Ectodermal cell (in vitro differentiated cells): ENCODE measurements at regions not wholly inside any gene's neighbourhood (a gene's known extent, or its start where the extent isn't known, plus 50 kb on each side); places are given as distances from the start of the nearest gene placed in this dataset.
"Not testable (repeated sequence)": the region's sequence is repeated elsewhere in the genome, so short reads cannot be mapped to it uniquely, and the experiment has no call there.

ENCODE experiments used
- H3K27ac ChIP-seq: 2 replicates; pipeline ENCODE4 v1.7.0; 2013; ENCODE audit warnings: mild to moderate bottlenecking, low read depth, low read length; ENCODE audit not compliant: insufficient read depth, poor library complexity, severe bottlenecking
- H3K27me3 ChIP-seq: 2 replicates; pipeline ENCODE4 v1.7.0; 2013; ENCODE audit warnings: mild to moderate bottlenecking, low read length; ENCODE audit not compliant: insufficient read depth, control insufficient read depth, poor library complexity, severe bottlenecking
- H3K36me3 ChIP-seq: one replicate; pipeline ENCODE4 v1.7.0; 2013; ENCODE audit warnings: low read length; ENCODE audit not compliant: control insufficient read depth, insufficient read depth
- H3K4me1 ChIP-seq: one replicate; pipeline ENCODE4 v1.7.0; 2013; ENCODE audit warnings: low read length; ENCODE audit not compliant: control insufficient read depth, insufficient read depth
- H3K4me3 ChIP-seq: 2 replicates; pipeline ENCODE4 v1.7.0; 2013; ENCODE audit warnings: low read depth, low read length, control low read depth; ENCODE audit not compliant: insufficient read depth
- H3K9me3 ChIP-seq: 2 replicates; pipeline ENCODE4 v1.7.0; 2013; ENCODE audit warnings: mild to moderate bottlenecking, low read length, moderate library complexity; ENCODE audit not compliant: control insufficient read depth
- WGBS, 2 experiments: methylation state at CpG; one replicate each; pipeline ENCODE4 v1.1.7; 2013; ENCODE audit warnings: missing lambda C conversion rate in 2 of 2; 5-methylcytosine and 5-hydroxymethylcytosine counted together

GRCh38 chr13:56755181-56755935 lies 385.4 kb upstream of the PRR20A start:
- Histone ChIP-seq H3K9me3 (no peaks in the 10 kb centered on the region), H3K36me3 (no peaks in the 10 kb centered on the region), H3K27me3 (no peaks in the 10 kb centered on the region), H3K4me3 (no peak overlapping the region), H3K27ac (no peak overlapping the region), H3K4me1 (no peaks in the 10 kb centered on the region)
- WGBS, 2 experiments = 84 to 86% methylated on average over 3 of the region's 3 CpGs

- H3K27ac ChIP-seq, H3K4me1 ChIP-seq, H3K36me3 ChIP-seq, H3K27me3 ChIP-seq, H3K9me3 ChIP-seq, H3K4me3 ChIP-seq: not testable (repeated sequence)
- WGBS, 2 experiments = 93 to 100% methylated on average over 1 of the region's 1 CpG
These were observed 377.4 kb upstream of the PRR20A start for GRCh38 chr13:56763333-56763732.

- 94 to 96% methylated on average over 4 of the region's 4 CpGs for WGBS, 2 experiments
- no peaks in the 10 kb centered on the region for H3K9me3 ChIP-seq
- no peaks in the 10 kb centered on the region for H3K27me3 ChIP-seq
- no peak overlapping the region for H3K27ac ChIP-seq
- no peaks in the 10 kb centered on the region for H3K4me1 ChIP-seq
- H3K36me3 ChIP-seq = no peaks in the 10 kb centered on the region
- no peak overlapping the region for H3K4me3 ChIP-seq
These were observed 367.6 kb upstream of the PRR20A start for GRCh38 chr13:56773148-56773547.

- WGBS, 2 experiments = 100% methylated on average over 1 of the region's 2 CpGs; no CpG with 5 or more reads in 1 of the 2 experiments
- Histone ChIP-seq H3K4me3 (no peak overlapping the region), H3K27ac (no peak overlapping the region), H3K27me3 (no peaks in the 10 kb centered on the region), H3K9me3 (no peaks in the 10 kb centered on the region), H3K4me1 (no peaks in the 10 kb centered on the region), H3K36me3 (no peaks in the 10 kb centered on the region)
These were observed 351.2 kb upstream of the PRR20A start for GRCh38 chr13:56789527-56789926.

- Histone ChIP-seq H3K4me3 (no peak overlapping the region), H3K9me3 (no peaks in the 10 kb centered on the region), H3K27me3 (no peaks in the 10 kb centered on the region), H3K27ac (no peak overlapping the region), H3K36me3 (no peaks in the 10 kb centered on the region), H3K4me1 (no peaks in the 10 kb centered on the region)
- 94 to 100% methylated on average over 1 to 2 of the region's 2 CpGs for WGBS, 2 experiments
These were observed 303.6 kb upstream of the PRR20A start for GRCh38 chr13:56837161-56837560.

GRCh38 chr13:56850852-56851251 lies 289.9 kb upstream of the PRR20A start:
- Histone ChIP-seq H3K9me3 (no peaks in the 10 kb centered on the region), H3K36me3 (no peaks in the 10 kb centered on the region), H3K27ac (no peak overlapping the region), H3K4me3 (no peak overlapping the region), H3K27me3 (no peaks in the 10 kb centered on the region), H3K4me1 (no peaks in the 10 kb centered on the region)
- WGBS, 2 experiments = 92 to 100% methylated on average over 1 of the region's 2 CpGs

GRCh38 chr13:56861476-56861875 lies 279.2 kb upstream of the PRR20A start:
- H3K36me3 ChIP-seq = no peaks in the 10 kb centered on the region
- no peak overlapping the region for H3K4me3 ChIP-seq
- H3K9me3 ChIP-seq = no peaks in the 10 kb centered on the region
- H3K27ac ChIP-seq = no peak overlapping the region
- no peaks in the 10 kb centered on the region for H3K4me1 ChIP-seq
- 89% methylated on average over 1 of the region's 2 CpGs; no CpG with 5 or more reads in 1 of the 2 experiments for WGBS, 2 experiments
- no peaks in the 10 kb centered on the region for H3K27me3 ChIP-seq

GRCh38 chr13:56864451-56864850 lies 276.3 kb upstream of the PRR20A start:
- 90 to 92% methylated on average over 2 of the region's 2 CpGs for WGBS, 2 experiments
- H3K4me1 ChIP-seq = no peaks in the 10 kb centered on the region
- H3K27me3 ChIP-seq = no peaks in the 10 kb centered on the region
- H3K36me3 ChIP-seq = no peaks in the 10 kb centered on the region
- H3K9me3 ChIP-seq = no peaks in the 10 kb centered on the region
- no peak overlapping the region for H3K27ac ChIP-seq
- no peak overlapping the region for H3K4me3 ChIP-seq

- WGBS, 2 experiments = 73 to 100% methylated on average over 1 of the region's 1 CpG
- Histone ChIP-seq H3K4me1 (no peaks in the 10 kb centered on the region), H3K4me3 (no peak overlapping the region), H3K27me3 (no peaks in the 10 kb centered on the region), H3K9me3 (no peaks in the 10 kb centered on the region), H3K27ac (no peak overlapping the region), H3K36me3 (no peaks in the 10 kb centered on the region)
These were observed 275.3 kb upstream of the PRR20A start for GRCh38 chr13:56865416-56865815.

- Histone ChIP-seq H3K27me3 (no peaks in the 10 kb centered on the region), H3K4me1 (no peaks in the 10 kb centered on the region), H3K27ac (no peak overlapping the region), H3K36me3 (no peaks in the 10 kb centered on the region), H3K4me3 (no peak overlapping the region), H3K9me3 (no peaks in the 10 kb centered on the region)
- 91% methylated on average over 3 of the region's 4 CpGs for WGBS, 2 experiments
These were observed 271.0 kb upstream of the PRR20A start for GRCh38 chr13:56869671-56870070.
